ENCODE measurements at regions not wholly inside any gene's neighbourhood (a gene's known extent, or its start where the extent isn't known, plus 50 kb on each side); places are given as distances from the start of the nearest gene placed in this dataset.

DNA sequence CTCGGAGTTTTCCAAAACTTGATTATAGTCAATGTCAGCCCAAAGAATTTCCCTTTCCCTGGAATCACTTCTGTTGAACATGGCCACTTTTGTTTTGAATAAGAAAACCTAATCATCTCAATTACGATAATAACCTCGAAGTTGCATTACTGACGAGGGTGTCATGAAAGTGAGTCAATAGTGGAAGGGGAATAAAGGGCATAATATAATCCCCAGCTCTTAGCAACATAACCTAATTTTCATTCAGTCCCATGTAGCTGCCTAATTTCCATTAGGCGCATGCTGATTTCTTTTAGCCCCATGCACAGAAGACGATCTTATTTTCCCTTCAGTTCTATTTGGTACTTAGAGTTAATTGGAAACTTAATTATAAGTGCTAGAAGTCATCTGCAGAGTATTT, 51.1 kb upstream of the RAPH1 start:
- TF ChIP-seq, protein P1, sequence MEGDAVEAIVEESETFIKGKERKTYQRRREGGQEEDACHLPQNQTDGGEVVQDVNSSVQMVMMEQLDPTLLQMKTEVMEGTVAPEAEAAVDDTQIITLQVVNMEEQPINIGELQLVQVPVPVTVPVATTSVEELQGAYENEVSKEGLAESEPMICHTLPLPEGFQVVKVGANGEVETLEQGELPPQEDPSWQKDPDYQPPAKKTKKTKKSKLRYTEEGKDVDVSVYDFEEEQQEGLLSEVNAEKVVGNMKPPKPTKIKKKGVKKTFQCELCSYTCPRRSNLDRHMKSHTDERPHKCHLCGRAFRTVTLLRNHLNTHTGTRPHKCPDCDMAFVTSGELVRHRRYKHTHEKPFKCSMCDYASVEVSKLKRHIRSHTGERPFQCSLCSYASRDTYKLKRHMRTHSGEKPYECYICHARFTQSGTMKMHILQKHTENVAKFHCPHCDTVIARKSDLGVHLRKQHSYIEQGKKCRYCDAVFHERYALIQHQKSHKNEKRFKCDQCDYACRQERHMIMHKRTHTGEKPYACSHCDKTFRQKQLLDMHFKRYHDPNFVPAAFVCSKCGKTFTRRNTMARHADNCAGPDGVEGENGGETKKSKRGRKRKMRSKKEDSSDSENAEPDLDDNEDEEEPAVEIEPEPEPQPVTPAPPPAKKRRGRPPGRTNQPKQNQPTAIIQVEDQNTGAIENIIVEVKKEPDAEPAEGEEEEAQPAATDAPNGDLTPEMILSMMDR (conservative IDR thresholded peaks at IDR 0.05; ENCODE audit: low read depth, low read length): no peak
- no peak for TF ChIP-seq EZH2 (IDR thresholded peaks at IDR 0.05; ENCODE audit: borderline replicate concordance, low read depth, low read length, poor library complexity, severe bottlenecking)
